Hematopoietic multipotent progenitor cell treated with erythropoietin and hydrocortisone succinate and interleukin-3 and kit ligand, for 8 days (in vitro differentiated cells): ENCODE measurements at regions not wholly inside any gene's neighbourhood (a gene's known extent, or its start where the extent isn't known, plus 50 kb on each side); places are given as distances from the start of the nearest gene placed in this dataset.
"Not testable (repeated sequence)": the region's sequence is repeated elsewhere in the genome, so short reads cannot be mapped to it uniquely, and the experiment has no call there.

Experiments
- DNase-seq: peaks from one replicate; pipeline ENCODE4 v3.0.0-alpha.2; 2015

DNA sequence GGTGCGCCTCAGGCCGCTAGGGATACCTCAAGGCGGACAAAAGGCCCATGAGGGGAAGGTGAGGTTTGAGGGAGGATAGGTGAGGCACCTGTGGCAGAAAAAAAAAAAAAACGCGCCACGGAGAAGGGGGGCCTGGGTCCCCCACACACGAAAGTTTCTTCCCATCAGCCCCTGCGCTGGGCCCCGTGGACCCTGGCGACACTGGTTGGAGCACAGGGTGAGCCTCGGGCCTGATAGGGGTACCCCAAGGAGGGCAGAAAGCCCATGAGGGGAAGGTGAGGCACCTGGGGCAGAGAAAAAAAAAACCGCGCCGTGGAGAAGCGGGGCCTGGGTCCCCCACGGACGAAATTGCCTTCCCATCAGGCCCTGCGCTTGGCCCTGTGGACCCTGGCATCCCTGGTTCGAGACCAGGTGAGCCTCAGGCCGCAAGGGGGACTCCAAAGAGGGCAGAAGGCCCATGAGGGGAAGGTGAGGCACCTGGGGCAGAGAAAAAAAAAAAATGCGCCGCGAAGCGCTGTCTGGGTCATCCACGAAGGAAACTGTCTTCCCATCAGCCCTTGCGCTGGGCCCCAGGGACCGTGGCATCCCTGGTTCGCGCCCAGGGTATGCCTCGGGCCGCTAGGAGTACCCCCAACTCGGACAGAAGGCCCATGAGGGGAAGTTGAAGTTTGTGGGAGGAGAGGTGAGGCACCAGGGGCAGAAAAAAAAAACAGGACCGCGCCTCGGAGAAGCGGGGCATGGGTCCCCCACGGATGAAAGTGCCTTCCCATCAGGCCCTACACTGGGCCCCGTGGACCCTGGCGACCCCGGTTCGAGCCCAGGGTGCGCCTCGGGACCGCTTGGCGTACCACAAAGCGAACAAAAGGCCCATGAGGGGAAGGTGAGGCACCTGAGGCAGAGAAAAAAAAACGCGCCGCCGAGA, 226.2 kb downstream of the CCDC74A start:
- DNase-seq = no peak

DNA sequence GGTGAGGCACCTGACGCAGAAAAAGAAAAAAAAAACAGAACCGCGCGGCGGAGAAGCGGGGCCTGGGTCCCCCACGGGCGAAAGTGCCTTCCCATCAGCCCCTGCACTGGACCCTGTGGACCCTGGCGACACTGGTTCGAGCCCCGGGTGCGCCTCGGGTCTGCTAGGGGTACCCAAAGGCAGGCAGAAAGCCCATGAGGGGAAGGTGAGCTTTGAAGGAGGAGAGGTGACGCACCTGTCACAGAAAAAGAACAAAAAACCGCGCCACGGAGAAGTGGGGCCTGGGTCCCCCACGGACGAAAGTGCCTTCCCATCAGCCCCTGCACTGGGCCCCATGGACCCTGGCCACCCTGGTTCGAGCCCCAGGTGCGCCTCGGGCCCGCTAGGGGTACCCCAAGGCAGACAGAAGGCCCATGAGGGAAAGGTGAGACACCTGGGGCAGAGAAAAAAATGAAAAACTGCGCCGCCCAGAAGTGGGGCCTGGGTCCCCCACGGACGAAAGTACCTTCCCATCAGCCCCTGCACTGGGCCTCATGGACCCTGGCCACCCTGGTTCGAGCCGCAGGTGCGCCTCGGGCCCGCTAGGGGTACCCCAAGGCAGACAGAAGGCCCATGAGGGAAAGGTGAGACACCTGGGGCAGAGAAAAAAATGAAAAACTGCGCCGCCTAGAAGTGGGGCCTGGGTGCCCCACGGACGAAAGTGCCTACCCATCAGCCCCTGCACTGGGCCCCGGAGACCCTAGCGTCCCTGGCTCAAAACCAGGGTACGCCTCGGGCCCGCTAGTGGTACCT, 227.4 kb downstream of the CCDC74A start:
- no peak for DNase-seq

DNA sequence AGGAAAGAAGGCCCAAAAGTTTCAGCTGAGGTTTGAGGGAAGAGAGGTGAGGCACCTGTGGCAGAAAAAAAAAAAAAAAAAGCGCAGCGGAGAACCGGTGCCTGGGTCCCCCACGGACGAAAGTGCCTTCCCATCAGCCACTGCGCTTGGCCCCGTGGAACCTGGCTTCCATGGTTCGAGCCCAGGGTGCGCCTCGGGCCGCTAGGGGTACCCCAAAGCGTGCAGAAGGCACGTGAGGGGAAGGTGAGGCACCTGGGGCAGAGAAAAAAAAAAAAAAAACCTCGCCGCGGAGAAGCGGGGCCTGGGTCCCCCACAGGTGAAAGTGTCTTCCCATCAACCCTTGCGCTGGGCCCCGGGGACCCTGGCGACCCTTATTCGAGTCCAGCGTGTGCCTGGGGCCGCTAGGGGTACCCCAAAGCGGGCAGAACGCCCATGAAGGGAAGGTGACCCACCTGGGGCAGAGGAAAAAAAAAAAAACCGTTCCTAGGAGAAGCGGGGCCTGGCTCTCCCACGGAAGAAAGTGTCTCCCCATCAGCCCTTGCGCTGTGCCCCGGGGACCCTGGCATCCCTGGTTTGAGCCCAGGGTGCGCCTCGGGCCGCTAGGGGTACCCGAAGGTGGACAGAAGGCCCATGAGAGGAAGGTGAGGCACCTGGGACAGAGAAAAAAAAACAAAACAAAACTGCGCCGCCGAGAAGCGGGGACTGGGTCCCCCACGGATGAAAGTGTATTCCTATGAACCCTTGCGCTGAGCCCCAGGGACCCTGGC, 228.6 kb downstream of the CCDC74A start:
- DNase-seq = no peak

DNA sequence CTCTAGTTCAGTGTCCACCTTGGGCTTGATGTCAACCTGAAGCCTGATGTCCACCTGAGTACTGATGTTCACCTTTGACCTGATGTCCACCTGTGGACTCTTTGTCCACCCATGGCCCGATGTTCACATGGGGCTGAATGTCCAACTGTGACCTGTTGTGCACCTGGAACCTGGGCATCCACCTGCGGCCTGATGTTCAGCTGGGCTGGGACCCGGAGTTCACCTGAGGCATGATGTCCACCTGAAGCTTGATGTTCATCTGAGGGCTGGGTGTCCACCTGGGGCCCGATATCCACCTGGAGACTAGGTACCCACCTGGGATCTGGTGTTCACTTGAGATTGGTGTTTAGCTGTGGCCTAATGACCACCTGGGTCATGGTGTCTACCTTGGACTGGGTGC, 231.3 kb downstream of the CCDC74A start:
- DNase-seq = not testable (repeated sequence)

DNA sequence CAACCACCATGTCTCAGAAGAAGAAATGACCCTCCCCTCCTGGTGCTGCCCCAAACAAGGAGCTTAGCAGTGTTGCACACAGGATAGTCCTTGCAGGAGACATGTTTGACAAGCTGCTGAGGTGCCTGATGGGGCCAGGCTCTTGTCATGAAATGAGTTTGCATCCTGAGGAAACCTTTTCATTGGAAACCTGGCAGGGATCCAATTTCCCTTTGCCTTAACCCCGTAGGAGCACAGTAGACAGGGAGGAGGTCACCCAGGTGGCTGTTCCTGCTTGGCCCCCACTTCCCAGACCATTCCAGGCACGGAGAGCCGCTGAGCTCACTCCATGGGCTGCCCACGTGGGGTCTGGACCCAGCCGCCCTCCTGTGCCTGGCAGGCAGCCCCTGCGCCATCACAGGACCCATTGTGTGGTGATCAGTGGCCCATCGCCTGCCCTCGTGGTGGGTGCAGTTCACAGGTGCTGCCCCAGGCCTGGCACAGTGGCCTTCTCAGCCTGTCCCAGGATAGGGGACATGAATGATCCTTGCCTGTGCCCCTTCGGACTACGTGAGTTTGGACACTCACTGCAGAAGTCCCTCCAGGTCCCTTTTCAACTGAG, 247.4 kb downstream of the CCDC74A start:
- DNase-seq = not testable (repeated sequence)

DNA sequence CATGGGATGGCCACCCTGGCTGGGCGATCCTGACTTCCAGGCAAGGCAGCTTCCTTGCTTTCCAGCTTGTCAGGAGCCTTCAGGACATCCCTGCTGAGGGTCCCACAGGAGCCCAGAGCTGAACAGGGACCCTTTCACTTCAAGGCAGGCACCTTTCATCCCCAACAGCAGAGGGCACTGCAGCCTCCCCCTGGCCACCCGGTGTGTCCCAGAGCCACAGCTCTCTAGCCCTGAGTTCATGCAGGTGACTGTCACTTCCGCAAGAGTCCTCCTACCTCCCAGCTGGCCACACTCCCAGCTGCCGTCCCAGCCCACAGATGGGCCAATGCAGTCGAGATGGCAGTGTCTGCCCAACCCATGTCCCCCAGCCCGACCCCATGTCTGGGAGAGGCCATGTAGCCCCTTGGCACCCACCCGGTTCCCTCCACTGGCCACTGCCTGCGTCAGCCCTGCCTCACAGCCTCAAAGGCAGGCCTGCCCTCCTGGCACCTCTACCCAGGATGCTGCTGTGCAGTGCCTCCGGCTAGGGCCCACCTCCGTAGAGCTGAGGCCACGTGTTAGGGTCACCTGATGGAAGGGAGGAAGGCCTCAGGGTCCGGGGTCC, 248.3 kb downstream of the CCDC74A start:
- DNase-seq = not testable (repeated sequence)

DNA sequence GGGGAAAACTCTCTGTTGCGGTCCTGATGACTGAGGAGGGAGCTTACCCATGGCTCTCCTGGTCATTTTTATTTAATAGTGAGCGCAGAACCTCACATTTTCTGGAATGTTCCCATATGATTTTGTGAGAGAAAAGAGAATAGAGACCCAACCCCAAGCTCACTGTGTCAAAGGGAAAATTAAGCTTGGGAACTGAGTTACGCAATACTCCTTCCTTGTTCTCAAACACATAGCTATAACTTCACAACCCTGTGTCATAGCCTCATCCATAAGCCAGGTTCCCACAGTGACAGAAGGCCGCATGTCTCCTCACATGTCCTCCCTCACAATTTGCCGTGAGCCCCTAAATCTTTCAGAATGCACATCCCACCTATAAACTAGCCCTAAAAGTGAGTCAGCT, 252.8 kb downstream of the CCDC74A start:
- not testable (repeated sequence) for DNase-seq

DNA sequence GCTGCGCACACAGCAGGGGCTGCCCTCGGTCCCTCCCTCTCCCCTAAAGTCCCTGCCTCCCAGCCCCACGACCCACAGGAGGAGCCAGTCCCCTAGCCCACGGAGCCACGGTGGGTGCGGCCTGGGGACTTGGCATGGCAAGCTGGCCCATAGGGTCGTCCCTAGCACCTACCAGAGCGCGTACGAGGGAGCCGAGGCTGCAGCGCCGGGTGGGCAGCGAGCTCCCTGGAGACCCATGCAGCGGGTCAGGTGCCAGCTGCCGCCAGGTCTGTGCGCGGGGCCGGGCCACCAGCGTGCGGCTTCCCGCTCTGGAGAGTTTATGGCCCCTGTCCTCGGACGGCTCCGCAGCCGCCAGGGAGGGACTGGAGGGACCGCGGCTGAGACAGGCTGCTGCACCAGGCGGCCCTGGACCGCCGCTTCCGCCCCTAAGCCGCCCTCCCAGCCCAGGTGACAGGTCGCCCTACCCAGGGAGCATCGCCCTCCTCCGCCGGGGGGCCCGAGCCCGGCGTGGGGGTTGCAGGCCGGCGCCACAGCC, 273.6 kb downstream of the CCDC74A start:
- no peak for DNase-seq

DNA sequence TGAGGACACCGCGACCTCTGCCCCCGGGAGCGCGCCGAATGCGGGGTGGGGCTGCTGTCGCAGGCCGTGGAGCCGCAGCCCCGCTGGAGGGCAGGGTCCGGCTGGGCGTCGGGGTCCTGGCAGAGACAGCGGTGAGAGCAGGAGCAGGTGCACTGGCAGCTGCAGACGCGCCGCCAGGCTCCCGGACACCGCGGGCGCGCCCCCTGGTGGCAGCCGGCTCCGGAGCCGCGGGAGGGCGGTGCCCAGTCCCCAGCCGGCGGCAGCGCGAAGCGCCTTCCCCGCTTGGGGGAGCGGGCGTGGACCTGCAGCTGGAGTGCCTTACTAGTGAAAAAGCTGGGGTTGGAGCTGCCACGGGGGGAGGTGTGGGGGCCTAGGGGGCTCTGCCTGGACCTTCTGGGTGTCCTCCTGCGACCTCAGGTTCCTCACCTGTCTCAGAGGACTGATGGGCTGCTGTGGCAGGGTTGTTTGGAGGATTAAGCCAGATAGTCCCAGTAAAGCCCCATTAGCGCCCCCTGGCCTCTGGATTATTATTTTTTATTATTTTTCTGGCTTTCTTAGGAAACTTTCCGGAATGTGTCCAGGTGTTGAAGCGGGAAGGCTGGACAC, 274.2 kb downstream of the CCDC74A start:
- peak; percentile 60 for DNase-seq

DNA sequence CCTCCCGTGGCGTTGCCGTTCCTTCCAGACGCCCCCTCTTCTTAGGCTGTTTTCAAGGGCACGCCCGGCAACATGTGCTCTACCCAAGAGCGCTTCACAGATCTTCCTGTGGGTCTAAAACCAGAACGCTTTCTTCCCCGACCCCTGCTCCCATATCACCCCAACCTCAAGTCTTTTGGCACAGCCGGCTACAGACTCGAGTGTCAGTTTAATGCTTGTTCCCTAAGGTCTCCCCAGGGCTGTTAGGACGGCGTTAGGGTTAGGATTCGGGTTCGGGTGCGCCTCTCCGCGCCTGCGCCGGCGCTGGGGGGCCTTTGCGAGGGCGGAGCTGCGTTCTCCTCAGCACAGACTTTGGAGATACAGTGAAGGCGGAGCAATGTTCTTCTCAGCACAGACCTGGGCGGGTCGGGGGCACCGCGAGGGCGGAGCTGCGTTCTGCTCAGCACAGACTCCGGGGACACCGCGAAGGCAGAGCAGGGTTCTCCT, 274.7 kb downstream of the CCDC74A start:
- peak; percentile 45 for DNase-seq

DNA sequence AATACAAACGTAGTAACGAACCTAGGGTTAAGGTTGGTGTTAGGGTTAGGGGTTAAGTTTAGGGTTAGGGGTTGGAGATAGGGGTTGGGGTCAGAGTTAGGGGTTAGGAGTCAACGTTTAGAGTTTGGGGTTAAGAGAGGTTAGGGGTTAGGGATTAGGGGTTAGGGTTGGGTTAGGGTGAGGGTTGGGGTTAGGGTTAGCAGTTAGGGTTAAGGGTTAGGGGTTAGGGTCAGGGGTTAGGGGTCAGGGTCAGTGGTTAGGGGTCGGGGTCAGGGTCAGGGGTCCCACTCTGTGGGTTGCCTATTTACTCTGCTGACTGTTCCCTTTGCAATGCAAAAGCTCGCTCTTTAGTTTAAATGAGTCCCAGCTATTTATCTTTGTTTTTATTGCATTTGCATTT, 275.5 kb downstream of the CCDC74A start:
- not testable (repeated sequence) for DNase-seq

DNA sequence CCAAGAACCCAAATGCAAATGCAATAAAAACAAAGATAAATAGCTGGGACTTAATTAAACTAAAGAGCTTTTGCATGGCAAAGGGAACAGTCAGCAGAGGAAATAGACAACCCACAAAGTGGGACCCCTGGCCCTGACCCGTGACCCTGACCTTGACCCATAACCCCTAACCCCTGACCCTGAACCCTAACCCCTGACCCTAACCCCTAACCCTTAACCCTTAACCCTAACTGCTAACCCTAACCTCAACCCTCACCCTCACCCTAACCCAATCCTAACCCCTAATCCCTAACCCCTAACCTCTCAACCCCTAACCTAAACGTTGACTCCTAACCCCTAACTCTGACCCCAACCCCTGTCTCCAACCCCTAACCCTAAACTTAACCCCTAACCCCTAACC, 284.9 kb downstream of the CCDC74A start:
- not testable (repeated sequence) for DNase-seq

DNA sequence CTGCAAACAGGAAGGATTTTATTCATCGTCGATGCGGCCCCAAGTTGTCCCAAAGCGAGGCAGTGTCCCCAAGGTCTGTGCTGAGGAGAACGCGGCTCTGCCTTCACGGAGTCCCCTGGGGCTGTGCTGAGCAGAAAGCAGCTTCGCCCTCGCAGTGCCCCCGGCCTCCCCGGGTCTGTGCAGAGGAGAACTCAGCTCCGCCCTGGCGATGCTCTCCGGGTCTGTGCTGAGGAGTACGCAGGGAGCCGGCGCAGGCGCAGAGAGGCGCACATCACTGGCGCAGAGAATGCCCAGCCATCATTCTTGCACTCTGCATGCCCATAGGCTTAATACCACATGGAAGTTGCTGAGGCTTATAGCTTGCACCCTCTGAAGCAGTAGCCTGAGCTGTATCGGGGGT, 285.7 kb downstream of the CCDC74A start:
- not testable (repeated sequence) for DNase-seq

DNA sequence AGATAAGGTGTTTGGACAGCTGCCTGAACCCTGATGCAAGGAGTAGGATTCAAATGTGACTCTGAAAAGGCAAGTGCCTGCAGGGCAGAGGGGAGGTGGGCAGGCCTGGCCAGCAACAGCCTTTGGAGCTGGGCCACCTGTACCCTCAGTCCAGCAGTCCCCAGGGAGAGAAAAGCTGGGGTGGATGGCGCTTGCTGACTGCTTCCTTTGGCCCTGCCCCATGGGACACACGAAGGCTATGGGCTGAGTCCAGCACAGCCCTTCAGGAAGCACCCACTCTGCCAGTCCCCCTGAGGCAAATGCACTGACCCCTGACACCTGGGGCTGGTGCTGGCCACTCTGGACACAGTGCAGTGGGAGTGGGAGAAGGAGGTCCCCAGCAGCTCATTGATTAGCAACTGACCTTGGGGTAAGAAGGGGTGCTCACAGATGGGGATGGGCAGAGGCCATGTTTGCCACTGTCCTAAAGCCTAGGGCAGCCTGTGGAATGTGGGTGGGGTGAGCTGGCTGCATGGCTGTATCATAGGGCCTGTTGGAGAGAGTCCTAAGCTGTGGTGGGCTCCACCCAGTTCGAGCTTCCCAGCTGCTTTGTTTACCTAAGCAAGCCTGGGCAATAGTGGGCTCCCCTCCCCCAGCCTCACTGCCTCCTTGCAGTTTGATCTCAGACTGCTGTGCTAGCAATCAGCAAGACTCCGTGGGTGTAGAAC, 290.7 kb downstream of the CCDC74A start:
- DNase-seq = not testable (repeated sequence)

DNA sequence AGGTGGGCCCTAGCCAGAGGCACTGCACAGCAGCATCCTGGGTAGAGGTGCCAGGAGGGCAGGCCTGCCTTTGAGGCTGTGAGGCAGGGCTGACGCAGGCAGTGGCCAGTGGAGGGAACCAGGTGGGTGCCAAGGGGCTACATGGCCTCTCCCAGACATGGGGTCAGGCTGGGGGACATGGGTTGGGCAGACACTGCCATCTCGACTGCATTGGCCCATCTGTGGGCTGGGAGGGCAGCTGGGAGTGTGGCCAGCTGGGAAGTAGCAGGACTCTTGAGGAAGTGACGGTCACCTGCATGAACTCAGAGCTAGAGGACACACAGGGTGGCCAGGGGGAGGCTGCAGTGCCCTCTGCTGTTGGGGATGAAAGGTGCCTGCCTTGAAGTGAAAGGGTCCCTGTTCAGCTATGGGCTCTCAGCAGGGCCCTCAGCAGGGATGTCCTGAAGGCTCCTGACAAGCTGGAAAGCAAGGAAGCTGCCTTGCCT, 294.6 kb downstream of the CCDC74A start:
- DNase-seq = not testable (repeated sequence)

DNA sequence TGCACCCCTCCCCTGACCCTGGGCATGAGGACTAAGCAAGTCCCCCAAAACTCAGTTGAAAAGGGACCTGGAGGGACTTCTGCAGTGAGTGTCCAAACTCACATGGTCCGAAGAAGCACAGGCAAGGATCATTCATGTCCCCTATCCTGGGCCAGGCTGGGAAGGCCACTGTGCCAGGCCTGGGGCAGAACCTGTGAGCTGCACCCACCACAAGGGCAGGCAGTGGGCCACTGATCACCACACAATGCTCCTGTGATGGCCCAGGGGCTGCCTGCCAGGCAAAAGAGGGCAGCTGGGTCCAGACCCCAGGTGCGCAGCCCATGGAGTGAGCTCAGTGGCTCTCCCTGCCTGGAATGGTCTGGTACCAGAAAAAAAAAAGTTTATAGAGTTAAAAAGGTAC, 295.4 kb downstream of the CCDC74A start:
- DNase-seq = not testable (repeated sequence)

DNA sequence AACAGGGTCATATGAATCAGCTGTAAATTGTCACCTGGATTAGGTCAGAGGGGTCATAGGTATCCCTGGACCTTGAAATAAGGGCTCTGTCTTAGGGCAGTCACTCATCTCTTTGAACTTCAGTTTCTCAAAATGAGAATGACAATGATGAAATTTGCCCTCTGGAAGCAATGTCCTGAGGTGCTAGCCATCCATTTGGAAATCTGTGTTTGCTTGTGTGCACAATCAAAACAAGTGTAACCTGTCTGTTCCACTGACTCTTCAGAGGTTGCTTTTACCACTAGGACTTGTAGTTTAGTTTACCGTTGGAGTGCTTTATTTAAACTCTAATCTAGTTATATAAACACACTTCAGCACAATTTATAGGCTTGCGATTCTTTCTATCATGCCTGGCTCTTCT, 297.3 kb downstream of the CCDC74A start:
- not testable (repeated sequence) for DNase-seq

DNA sequence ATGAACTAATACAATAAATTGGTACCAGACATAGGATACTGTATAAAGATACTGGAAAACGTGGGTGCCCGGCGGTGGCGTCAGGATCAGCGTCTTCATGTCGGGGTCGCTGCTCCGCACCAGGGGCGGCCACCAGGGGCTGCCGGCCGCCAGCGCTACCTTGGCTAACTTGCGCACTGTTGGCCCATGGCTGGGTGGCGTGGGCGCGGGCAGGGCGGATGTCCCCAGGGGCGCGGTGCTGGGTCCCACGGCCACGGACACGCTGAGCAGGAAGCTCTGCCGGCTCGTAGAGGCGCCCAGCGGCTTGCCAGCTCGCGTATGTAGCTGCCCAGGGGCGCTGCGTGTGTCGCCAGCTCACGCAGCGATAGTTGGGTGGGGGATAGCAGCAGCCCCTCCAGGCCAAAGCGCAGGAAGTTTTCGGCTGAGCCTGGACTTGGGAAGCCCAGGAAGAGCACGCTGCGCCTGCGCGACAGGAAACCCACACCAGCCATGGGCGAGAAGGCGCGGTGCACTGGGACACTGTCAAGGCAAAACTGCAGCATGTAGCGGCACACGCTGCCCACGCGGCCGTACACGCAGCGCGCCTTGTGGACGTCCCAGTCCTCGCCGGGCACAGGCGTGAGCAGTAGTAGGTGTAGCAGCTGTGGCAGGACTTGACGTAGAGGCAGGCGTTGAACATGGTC, 299.9 kb downstream of the CCDC74A start:
- DNase-seq = no peak

DNA sequence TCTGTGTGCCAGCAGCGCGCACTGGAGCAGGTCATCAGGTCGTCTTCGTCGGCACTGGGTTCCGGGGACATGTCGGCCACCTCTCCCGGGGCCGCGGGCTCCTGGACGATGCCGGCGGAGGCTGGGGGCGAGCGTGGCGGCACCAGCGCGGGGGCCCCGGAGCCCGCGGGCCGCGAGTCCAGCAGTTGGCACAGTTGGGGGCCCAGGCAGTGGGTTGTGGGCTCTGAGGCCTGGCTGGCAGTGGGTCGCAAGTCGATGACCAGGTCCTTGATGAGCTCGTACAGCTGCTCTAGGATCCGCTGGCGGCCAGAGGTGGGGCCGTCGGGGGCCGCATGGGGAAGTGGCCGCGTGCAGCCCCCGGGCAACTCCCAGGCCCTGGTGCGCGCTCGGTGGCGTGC, 300.5 kb downstream of the CCDC74A start:
- DNase-seq = no peak
